HK-2 (cell line): ENCODE measurements at regions not wholly inside any gene's neighbourhood (a gene's known extent, or its start where the extent isn't known, plus 50 kb on each side); places are given as distances from the start of the nearest gene placed in this dataset.
"Not testable (repeated sequence)": the region's sequence is repeated elsewhere in the genome, so short reads cannot be mapped to it uniquely, and the experiment has no call there.

ENCODE experiments used
- DNase-seq: peaks from one replicate; pipeline ENCODE4 v3.0.0-alpha.2; 2018; ENCODE audit not compliant: unreplicated experiment

DNA sequence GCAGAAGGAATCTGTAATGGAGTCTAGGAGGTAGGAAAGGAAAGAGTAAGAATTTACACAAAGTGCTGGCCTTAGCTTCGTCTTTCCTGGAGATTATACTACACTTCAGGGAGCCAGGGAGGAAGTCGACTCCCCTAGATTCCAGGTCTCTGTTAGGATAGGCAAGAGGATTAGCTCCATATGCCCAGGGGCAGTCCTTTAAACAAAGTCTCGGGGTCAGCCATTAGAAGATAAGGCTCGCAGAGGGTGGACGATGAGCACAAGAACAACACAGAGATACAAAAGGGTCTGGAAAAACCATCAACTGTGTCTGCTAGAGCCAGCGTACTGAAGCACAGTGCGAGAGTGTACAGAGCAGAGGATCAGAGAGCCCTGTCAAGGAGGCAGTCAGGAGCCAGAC is 344.7 kb upstream of the TNC start:
- DNase-seq = no peak

DNA sequence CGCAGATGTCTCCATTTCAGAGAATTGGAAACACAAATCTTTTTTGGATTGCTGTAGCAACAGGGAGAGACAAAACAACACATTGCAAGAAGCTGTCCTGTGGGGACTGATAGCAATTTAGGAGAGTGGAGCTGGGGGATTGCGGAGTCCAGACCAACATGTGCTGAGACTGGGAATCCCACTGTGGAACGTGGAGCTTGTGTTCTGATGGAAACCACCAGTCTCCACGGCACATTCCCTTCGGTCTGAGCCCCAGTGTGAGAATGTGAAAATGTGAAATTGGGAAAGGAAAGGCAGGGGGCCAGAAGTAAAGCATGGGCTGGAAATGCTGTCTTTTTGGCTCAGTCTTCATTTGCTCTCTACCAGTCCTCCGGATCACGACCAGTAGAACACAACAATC is 348.8 kb upstream of the TNC start:
- DNase-seq = no peak

DNA sequence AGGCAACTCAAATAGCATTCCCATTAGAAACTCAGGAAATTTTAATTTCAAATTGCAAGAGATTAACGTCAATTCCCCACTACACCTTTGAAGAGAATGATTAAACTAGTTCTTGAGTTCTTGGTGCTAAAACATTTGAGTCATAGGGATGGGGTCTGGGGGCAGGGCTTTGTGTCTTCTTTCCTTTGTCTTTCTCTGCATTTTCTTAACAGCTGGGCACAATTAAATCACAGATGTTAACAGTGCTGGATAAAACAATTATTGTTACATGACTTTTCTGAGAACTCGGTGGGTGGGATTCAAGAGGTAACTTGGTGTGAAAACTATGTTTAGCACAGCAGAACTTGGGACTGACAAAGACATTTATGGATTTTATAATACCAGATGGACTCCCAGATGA is 351.9 kb upstream of the TNC start:
- no peak for DNase-seq

DNA sequence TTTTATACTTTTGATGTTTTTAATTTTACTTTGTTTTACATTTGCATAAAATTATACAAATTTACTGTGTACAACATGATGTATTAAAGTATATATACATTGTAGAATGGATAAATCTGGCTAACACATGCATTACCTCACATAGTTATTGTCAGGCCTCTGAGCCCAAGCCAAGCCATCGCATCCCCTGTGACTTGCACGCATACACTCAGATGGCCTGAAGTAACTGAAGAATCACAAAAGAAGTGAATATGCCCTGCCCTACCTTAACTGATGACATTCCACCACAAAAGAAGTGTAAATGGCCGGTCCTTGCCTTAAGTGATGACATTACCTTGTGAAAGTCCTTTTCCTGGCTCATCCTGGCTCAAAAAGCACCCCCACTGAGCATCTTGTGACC is 355.1 kb upstream of the TNC start:
- not testable (repeated sequence) for DNase-seq

DNA sequence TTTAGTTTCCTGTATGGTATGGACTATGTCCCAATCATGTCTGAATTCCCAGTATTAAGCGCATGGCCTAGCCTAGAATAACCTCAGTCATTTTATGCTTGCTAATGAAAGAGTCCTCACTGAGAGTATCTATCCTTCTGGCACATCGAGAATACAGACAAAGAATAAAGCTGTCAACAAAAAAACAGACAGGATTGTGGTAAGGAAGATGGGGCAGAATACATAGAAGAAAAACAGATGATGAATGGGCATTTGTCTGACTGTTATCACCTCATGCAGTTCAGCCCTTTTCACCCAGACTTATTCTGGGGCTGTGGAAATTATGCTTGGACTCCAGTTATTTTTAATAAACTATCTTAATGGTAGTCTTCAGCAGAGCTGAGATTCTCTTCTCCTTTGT is 363.8 kb upstream of the TNC start:
- DNase-seq = no peak

DNA sequence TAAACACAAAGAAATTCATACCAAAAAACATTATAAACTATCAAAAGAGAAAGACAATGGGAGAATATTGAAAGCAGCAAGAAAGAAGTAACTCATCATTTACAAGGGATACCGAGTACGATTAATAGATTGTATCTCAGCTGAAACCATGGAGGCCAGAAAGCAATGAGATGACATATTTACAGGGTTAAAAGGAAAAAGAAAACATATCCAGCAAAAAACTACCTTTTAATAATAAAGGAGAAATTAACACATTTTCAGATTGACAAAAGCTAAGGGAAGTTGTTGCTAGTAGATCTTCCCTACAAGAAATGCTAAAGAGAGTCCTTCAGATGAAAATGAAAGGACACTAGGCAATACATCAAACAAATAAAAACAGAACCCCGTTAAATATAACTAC is 364.8 kb upstream of the TNC start:
- no peak for DNase-seq

DNA sequence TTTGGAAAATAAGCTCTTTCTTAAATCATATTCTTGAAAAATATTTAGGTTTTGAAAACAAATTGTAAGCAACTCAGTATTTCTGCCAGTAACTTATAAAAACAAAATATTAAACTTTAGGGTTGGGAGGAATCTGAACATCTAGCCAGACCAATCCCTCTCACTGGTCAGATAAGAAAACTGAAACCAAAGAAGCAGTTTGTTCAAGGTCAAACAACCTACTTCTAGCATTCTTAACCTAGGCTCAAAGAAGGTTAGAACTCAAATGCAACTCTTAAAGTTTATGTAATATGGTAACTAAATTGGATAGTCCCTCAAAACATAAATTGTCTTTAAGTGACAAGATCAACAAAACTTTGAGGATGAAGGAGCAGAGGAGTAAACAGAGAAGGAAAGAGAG is 374.9 kb upstream of the TNC start:
- DNase-seq = no peak

DNA sequence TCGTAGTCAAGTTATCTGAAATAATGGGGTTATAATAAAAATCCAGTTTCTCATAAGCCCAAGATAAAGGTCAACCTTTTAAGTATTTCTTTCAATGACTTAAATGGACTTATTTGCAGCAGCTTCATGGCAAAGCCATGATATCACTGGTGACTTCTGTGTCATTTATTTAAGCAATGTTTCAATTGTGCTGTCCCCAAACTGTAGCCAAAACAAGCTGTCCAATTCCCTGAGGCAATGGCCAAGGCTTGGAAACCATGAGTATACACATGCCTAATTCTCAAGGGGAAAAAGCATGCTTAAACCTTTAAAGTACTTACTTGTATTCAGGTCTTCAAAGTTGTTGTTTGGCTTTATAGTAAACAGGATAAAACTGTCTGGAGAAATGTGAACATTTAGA is 376.4 kb upstream of the TNC start:
- no peak for DNase-seq

DNA sequence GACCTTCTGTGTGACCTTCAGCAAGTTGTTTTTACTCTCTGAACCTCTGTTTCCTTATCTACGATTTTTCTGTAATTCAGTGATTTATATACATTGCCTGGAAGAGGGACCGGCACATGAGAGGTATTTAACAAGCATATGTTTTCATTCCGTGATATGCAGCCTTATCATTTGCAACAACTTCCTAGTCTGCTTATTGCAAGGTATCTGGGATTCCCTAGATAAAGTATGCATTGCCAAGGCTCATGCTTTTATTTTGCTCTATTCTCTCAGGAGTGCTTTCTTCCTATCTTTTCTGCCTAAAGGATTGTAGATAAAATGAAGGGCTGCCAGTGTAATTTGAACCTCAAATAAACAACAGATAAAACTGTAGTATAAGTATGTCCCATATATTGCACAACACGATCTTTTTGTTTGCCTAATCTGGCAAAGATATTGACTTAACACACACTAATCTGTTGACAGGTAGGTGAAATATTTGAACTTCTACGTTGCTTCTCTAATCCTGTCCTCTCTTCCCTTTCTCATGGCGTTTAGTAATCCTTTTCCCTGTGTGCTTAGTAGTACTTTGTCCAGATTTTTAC is 377.2 kb upstream of the TNC start:
- DNase-seq = no peak

DNA sequence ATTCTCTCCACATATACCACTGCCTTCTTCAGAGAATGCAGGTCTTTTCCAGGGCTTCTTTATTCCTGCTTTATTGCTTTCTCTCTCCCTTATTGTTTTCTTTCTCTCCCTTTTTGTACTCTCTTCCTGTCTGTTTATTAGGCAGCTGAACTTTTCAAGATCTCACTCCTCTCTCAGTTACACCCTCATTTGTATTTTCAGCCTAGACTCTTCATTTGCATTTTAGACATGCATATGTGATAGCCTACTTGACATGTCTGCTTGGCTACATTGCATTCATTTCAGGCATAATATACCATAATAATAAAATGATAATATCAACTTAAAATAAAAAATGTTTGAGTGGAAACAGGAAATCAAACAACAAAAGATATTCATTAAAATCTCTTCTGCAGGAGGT is 377.9 kb upstream of the TNC start:
- DNase-seq = no peak

DNA sequence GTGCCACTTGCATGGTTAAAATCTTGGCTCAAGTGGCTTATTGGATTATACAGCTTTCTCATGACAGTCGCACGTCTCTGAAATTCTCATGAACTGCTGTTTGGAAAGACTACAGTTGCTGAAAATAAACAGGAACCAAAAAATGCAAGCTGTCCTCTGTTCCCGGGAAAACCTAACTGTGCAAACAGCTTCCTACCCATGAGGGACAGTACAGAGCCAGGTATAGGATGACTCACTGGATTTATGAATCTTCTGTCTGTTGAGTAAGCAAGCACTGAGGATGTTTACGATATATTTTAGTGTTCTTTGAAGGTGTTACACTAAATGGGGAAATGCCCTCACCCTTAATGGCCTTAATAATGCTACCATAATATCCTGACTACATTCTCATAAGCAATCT is 380.3 kb upstream of the TNC start:
- DNase-seq = no peak

DNA sequence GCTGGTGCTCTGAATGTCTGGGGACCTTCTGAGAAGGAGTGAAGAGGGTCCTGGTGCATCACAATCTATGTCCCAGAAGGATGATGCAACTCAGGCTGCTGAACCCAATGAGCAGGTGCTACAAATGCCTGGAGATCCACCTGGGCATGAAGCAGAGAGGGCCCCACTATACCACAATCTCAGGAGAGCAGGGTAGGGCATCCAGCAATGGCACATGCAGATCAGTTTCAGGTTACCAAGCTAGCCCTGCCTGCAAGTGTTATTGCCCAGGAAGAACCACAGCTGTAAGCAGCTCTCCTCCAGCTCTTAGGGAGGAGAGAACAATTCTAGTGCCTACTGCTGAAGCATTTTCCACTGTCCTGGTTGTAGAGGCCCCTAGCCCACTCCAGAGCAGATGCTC is 389.2 kb upstream of the TNC start:
- DNase-seq = no peak

DNA sequence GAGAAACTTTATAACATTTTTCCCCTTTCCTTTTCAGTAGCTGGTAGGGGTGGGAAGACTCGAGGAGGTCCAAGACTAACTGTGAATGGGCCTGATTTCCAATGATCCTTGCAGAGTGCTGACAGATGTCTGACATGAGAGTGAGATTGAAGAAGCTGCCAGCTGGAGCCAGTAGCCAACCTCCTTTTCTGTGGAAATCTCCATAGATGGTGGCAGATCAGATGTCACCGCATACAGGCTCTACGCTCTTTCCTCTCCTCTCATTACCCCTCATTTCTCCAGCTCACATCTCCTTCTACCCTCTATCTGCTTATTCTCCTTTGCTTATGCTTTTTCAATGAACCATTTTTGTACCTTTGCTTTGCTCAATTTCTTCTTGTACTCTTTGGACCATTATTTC is 395.2 kb upstream of the TNC start:
- DNase-seq = no peak

DNA sequence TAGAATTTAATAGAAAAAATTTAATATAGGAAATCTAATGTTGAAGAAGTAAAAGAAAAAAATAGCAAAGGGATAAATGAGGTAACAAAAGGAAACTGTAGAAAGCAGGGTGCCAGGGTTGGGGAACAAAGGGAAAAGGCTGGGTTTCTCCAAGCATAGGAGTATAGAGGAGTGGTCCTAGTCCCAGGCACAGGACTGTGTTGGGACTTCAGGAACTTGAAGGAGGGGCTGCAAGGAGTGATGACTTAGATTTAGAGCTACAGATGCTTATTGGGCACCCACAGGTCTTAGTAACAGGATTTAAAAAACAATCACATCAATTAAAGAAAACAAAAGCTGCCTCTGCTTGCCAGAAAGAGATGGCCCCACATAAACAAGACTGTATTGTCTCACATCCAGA is 396.5 kb upstream of the TNC start:
- no peak for DNase-seq

DNA sequence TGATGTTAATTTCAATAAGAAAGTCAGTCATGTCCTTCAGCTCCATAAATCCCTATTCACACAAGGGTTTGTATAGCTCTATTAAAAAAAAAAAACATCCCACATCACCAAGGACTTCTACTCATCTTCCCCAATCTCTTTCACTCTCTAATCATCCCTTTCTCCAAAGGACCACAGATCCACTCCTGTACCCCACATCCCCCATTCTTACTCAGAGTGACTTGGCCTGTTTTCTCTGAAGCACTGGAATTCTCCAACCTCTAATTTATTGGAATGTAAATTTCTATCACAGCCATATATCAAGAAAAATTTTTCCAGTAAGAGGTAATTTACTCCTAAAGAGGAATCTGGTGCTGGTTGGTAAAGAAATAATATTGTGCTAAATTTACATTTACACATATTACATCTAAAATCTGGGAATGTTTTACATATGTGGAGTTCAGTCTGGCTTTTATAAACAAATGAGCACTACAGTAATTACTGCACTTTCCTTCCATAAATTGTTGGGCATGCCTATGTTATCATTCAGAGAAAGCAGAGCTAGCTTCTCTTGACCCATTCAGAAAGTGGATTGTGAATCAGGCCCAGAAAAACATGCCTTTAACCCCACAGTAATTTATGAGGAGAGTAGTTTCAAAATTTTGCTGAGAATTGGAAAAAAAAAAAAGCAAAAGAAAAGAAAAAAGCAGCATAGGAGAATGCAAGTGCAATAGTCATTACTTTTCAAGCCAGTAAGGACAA is 399.5 kb upstream of the TNC start:
- DNase-seq = no peak

DNA sequence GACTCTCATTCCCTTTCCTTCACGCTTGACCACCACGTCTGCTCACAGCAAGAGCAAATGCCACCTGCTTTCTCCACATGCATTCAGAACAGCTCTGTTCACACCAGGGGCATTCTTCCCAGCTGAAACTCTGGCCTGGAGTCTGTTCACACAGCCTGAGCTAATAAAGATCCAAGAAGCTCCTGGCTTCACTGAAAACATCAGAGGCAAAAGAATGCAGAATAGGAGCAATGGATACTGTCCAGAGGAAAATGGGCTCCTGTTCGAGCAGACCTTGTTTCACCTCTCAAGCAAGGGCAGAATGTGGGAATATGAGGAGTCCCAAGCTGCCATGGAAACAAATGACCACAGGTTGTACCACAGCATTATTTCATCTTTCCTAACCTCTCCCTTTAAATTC is 402.7 kb upstream of the TNC start:
- DNase-seq = no peak

DNA sequence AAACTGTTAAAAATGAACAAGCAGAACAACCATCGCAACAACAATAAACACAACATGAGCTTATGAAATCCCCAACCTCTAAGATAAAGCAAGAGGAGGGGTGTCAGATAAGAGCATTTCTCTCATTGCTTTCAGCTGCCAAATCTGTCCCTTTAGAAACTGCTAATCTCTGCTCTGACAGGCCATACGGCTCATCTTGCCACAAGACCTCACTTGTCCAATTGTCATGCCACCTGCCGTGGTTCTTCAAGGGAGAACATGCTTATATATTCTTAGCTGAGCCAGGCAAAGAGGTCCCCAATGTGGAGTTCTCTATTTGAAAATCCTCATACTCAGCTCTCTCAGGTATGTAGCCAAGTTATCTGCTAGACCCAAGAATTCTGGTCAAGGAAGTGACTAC is 405.0 kb upstream of the TNC start:
- DNase-seq = no peak

DNA sequence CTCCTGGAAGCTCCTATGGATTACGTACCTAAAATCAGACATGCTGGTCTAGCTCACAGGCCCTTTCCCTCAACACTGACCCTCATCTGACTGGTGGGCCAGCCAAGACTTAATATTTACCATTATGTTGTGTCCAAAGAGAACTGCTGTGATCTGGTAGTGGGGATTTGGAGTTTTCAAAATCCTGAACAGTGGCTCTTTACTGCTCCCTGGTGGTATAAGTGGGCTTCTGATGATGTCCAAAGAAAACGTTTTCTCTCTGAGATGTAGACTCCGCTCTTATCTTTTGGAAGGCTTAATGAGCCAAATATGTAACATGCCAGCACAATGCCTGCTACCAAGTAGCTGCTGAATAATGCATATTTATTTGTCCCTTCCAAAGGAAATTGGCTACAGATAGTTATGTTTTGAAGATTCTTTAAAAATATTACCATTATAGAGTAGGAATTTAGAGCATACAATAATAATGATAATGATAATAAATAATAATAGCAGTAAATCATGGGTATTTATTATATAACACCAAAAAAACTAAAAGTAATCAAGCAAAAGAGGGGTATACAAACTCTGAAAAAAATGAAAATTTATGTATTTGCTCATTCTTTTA is 406.6 kb upstream of the TNC start:
- no peak for DNase-seq

DNA sequence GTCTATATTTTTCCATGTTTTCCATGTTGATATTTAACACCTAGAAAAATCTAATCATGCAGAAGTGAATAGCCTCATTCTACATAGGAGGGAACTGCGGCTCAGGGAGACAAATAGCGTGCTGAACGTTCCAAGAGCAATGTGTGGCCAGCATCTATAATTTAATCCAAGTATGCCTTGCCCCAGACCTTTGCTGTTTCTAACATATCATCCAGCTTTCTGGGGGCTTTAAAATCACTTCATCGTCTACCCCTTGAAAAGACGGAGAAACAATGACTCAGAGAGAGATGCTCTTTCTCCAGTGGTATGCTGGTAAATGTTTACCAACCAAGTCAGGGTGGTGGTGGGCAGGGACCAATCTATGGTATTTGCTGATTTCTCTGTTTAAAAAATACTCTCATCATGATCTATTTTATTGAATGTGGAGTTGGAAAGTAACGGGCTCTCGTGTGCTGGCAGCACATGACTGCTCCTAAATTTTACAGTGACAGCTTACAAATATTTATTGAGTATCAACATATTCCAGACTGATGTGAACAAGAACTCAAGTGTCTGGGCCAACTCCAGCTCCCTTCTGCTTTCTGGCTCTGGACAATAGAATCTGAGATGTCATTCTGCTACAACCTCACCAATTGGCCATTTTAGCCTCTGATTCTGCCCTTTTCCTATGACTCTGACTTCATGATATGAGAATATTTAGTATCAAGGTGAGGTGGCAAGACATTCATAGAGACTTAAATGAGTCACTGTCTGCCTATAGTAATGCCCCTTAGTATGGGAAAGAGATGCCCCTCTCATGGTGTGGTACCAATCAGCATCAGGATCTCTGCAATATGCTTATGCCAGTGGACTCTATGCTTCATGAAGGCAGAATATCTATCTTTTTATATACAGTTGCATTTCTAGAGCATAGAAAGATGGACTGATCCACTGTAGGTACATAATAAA is 407.4 kb upstream of the TNC start:
- no peak for DNase-seq

DNA sequence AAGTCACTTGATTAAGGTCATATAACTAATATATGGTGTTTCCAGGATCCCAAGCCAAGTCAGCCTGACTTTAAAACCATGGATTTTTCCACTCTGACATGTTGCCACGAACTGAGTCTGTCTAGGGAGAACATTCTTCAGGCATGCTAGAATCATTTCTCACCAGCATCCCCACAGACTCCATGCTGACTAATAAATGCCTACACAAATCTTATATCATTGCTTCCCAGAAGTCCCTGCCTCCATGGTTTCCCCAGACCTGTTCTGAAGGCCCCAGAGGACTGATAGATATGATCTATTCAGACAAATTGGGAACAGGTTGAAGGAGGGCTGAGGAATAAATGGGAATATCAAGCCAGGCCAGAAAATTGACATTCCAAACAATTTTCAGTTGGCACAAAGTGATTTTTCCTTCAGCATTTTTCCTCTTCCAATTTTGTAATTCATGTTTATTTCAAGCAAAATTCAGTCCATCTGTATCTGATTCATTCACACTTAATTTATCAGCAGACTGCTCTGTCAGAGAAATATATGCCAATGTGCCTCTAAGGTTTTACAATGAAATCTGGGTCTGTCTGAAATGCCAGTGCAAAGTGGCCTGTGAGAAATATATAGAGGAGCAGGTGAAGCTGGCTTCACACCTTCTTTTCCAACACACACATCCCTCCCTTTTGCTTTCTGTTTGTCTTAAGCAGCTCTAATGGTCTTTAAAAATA is 413.6 kb upstream of the TNC start:
- DNase-seq = no peak

DNA sequence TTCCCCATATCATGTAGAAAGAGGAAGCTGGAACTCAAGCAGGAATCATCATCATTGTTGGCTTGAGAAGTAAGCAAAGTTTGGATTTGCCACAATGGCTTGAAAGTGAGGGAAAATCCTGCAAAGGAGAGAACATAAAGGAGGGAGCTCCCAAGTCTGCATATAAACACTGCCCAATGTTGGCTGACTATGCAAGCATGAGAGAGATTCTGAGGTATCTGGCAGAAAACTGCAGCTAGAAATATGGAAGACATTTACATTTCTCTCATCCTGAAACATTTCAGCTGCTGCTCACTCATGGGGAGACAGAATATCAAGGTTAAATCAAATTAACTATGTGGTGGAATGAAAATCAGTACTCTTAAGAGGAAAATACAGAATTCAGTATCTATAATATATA is 415.6 kb upstream of the TNC start:
- DNase-seq = no peak

DNA sequence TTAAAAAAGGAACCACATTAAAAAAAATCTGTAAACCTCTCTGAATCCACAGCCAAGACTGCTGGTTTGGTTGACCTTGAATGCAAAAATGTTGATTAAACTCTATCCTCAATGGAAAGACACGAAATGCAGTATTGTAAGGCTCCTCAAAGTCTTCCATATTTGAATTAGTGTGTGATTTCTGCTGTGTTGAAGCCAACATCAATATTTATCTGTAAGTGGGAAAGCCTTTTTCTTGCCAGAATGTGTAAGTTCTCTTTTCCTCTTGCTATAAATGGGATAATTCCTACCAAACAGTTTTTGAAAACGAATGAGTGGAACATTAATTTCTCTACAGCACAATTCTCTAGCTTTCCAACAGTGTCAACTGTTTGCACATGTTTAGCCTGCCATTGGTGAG is 422.1 kb upstream of the TNC start:
- no peak for DNase-seq
